Right lobe of liver (tissue), 4 donors: ENCODE measurements at regions not wholly inside any gene's neighbourhood (a gene's known extent, or its start where the extent isn't known, plus 50 kb on each side); places are given as distances from the start of the nearest gene placed in this dataset.

Experiments
- CTCF ChIP-seq, 4 donors: fragments of 200-600 bp in 3 of 4; fragments of 450-650 bp in 1 of 4; IDR thresholded peaks; one replicate each; pipeline versions ENCODE4 v1.5.1 to v1.8.0; 2016 to 2022; ENCODE audit warnings: antibody characterized with exemption in 4 of 4, mild to moderate bottlenecking in 2 of 4
- POLR2A ChIP-seq: fragments of 450-650 bp; IDR thresholded peaks from one replicate; pipeline ENCODE4 v1.6.1; 2017; ENCODE audit warnings: antibody characterized with exemption, mild to moderate bottlenecking
- donor health status: DM: no; HTN: no; CAD: no.
- donor health status: DM: no; HTN: no; CAD: no.
- donor health status: DM: no; HTN: yes; CAD: no.

- TF ChIP-seq CTCF (IDR thresholded peaks at IDR 0.05) = no peak
- TF ChIP-seq POLR2A = no peak
Measured at GRCh38 chr2:16016282-16016681, 75.9 kb downstream of the MYCN start.
